Lung (tissue), 11 donors: ENCODE measurements at regions not wholly inside any gene's neighbourhood (a gene's known extent, or its start where the extent isn't known, plus 50 kb on each side); places are given as distances from the start of the nearest gene placed in this dataset.
"Not testable (repeated sequence)": the region's sequence is repeated elsewhere in the genome, so short reads cannot be mapped to it uniquely, and the experiment has no call there.

Source experiments
- ATAC-seq: fragments of 200-7000 bp; cut with Tn5 transposase; one replicate; pipeline ENCODE4 v1.9.1; 2020; ENCODE audit warnings: moderate number of reproducible peaks; ENCODE audit not compliant: insufficient read depth, low FRiP score
- DNase-seq, 3 donors: peaks; one replicate each; pipeline ENCODE4 v3.0.0-alpha.2; 2013 to 2017
- H3K27ac ChIP-seq, 2 donors: one replicate each; pipeline ENCODE4 v1.5.1; 2013; ENCODE audit warnings: mild to moderate bottlenecking in 2 of 2, moderate library complexity in 2 of 2, control low read depth in 1 of 2, inconsistent platforms in 1 of 2, low read depth in 1 of 2, low read length in 1 of 2
- H3K27me3 ChIP-seq, 3 donors: one replicate each; pipeline ENCODE4 v1.5.1; 2013; ENCODE audit warnings: low read length in 2 of 3; ENCODE audit not compliant: control insufficient read depth in 3 of 3, insufficient read depth in 3 of 3
- H3K36me3 ChIP-seq, 4 donors: one replicate each; pipeline ENCODE4 v1.5.1; 2013; ENCODE audit warnings: low read length in 4 of 4, mild to moderate bottlenecking in 1 of 4, moderate library complexity in 1 of 4; ENCODE audit not compliant: control insufficient read depth in 4 of 4, insufficient read depth in 4 of 4
- H3K4me1 ChIP-seq, 5 donors: one replicate each; pipeline ENCODE4 v1.5.1; 2013; ENCODE audit warnings: low read length in 5 of 5, mild to moderate bottlenecking in 2 of 5, moderate library complexity in 1 of 5; ENCODE audit not compliant: control insufficient read depth in 5 of 5, insufficient read depth in 5 of 5
- H3K4me3 ChIP-seq: one replicate; pipeline ENCODE4 v1.5.1; 2013; ENCODE audit warnings: mild to moderate bottlenecking, control low read depth, moderate library complexity
- H3K9ac ChIP-seq, 2 donors: one replicate each; pipeline ENCODE4 v1.5.1; 2013; ENCODE audit warnings: low read length in 2 of 2, control low read depth in 1 of 2; ENCODE audit not compliant: insufficient read depth in 1 of 2
- H3K9me3 ChIP-seq, 4 donors: one replicate each; pipeline ENCODE4 v1.5.1; 2013; ENCODE audit warnings: low read length in 3 of 4, mild to moderate bottlenecking in 1 of 4, moderate library complexity in 1 of 4; ENCODE audit not compliant: control insufficient read depth in 4 of 4, insufficient read depth in 3 of 4
- WGBS, 2 donors: extraction: QIAGEN DNeasy Blood & Tissue Kit; methylation state at CpG; one replicate each; pipeline ENCODE4 v1.1.7; 2013; 5-methylcytosine and 5-hydroxymethylcytosine counted together
- TF ChIP-seq, protein P1 (sequence below): IDR thresholded peaks from 2 replicates; pipeline ENCODE4 v1.5.1; 2012; ENCODE audit warnings: mild to moderate bottlenecking; ENCODE audit errors: control extremely low read depth, extremely low read depth
- donor health status: control.
- donor health status: control.
- donor health status: Bipolar disorder and iron deficiency.
- donor health status: healthy.
- donor health status: DM: yes; HTN: yes; CAD: no.

DNA sequence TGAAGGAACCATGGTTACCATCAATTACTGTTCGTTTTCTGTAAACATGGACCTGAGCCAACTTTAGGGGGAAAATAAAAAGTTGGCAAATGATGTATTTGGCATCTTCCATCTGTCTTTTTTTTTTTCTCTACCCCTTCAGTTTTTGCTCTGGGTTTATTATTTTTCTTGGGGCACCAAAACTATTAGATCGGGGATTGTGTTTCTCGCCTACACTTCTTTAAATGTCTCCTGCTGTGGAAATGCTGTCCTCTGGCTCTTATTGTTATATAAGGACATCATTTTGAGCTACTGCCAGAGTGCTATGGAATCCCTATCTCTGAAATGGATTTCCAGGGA, 234.0 kb upstream of the SLIT2 start:
- Histone ChIP-seq H3K9ac (no peak overlapping the region), H3K36me3 (no peaks in the 10 kb centered on the region), H3K27ac (no peak overlapping the region), H3K27me3 (no peaks in the 10 kb centered on the region), H3K9me3 (no peaks in the 10 kb centered on the region), H3K4me3 (no peak overlapping the region), H3K4me1 (peaks cover 0 to 18% (median 7%) of the 10 kb centered on the region in 5 donors)
- ATAC-seq (no peak), DNase-seq (peak in 2 of 3 donors; percentile 70 to 83)
- TF ChIP-seq, protein P1, sequence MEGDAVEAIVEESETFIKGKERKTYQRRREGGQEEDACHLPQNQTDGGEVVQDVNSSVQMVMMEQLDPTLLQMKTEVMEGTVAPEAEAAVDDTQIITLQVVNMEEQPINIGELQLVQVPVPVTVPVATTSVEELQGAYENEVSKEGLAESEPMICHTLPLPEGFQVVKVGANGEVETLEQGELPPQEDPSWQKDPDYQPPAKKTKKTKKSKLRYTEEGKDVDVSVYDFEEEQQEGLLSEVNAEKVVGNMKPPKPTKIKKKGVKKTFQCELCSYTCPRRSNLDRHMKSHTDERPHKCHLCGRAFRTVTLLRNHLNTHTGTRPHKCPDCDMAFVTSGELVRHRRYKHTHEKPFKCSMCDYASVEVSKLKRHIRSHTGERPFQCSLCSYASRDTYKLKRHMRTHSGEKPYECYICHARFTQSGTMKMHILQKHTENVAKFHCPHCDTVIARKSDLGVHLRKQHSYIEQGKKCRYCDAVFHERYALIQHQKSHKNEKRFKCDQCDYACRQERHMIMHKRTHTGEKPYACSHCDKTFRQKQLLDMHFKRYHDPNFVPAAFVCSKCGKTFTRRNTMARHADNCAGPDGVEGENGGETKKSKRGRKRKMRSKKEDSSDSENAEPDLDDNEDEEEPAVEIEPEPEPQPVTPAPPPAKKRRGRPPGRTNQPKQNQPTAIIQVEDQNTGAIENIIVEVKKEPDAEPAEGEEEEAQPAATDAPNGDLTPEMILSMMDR, result no peak
- WGBS, 2 donors, result 72 to 82% methylated on average over 3 of the region's 3 CpGs

DNA sequence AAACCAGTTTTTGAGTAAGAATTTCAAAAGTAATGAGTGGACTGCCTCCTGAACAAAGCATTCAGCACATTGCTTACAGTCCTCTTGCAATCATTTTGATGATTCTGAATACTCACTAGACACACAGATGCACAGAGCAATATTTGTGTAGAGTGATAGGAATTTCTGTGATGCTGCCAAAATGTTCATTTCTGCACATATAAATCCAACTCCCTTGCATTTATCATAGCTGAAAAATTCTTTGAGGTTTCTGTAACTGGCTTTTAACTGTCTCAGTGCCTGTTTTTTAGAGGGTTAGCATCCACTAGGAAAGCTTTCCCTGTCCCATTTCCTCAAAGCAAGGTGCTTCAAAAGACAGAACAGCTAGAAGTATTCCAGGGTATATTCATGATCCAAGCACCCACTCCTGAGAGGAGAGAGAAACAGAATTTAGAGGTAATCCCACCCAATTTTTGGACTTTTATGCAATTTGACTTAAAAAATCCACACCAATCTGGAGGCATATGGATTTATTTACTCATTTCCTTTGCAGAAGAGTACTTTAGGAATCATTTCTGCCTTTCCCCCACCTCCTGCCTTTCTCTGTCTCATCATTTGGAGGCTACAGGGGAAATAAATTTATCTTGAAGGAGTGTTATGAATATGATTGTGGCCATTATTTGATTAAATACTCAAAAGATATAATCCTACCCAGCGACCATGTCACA, 234.5 kb upstream of the SLIT2 start:
- H3K9ac ChIP-seq, result no peak overlapping the region
- no peaks in the 10 kb centered on the region for H3K36me3 ChIP-seq
- no peaks in the 10 kb centered on the region for H3K27me3 ChIP-seq
- TF ChIP-seq, protein P1, result no peak
- no peak overlapping the region for H3K27ac ChIP-seq
- 39 to 52% methylated on average over 1 of the region's 1 CpG for WGBS, 2 donors
- no peak overlapping the region for H3K4me3 ChIP-seq
- DNase-seq (peak in 2 of 3 donors; percentile 67 to 68), ATAC-seq (no peak)
- H3K4me1 ChIP-seq, result peaks cover 0 to 18% (median 7%) of the 10 kb centered on the region in 5 donors
- H3K9me3 ChIP-seq, result no peaks in the 10 kb centered on the region

DNA sequence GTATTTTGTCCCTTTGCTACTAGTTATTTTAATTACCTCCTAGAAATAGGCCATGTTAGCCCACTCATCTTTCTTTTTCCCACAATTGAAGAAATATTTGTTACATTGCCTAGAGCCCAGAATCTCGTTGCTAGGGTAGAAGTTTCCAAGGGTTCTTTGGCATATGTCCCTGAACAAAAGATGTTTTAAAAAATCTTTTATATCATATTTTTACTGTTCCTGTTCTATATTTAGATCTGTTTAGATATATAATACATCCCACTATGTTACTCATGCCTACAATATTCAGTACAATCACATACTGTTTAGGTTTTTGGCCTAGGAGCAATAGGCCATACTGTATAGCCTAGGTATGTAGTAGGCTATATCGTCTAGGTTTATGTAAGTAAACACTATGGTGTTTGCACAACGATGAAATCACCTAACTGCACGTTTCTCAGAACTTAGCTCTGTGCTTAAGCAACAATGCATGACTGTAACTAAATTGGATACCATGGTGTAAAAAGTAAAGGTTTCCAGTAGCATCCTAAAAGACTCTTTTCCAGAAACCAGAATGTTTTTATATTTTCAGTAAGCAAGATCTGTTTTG, 236.0 kb upstream of the SLIT2 start:
- no peaks in the 10 kb centered on the region for H3K9me3 ChIP-seq
- H3K36me3 ChIP-seq, result no peaks in the 10 kb centered on the region
- no peak overlapping the region for H3K27ac ChIP-seq
- peaks cover 0 to 18% (median 7%) of the 10 kb centered on the region in 5 donors for H3K4me1 ChIP-seq
- no peak for ATAC-seq
- H3K4me3 ChIP-seq, result no peak overlapping the region
- DNase-seq, result no peak
- no peaks in the 10 kb centered on the region for H3K27me3 ChIP-seq
- no peak overlapping the region for H3K9ac ChIP-seq
- TF ChIP-seq, protein P1, result no peak
- 58 to 75% methylated on average over 4 of the region's 4 CpGs for WGBS, 2 donors

DNA sequence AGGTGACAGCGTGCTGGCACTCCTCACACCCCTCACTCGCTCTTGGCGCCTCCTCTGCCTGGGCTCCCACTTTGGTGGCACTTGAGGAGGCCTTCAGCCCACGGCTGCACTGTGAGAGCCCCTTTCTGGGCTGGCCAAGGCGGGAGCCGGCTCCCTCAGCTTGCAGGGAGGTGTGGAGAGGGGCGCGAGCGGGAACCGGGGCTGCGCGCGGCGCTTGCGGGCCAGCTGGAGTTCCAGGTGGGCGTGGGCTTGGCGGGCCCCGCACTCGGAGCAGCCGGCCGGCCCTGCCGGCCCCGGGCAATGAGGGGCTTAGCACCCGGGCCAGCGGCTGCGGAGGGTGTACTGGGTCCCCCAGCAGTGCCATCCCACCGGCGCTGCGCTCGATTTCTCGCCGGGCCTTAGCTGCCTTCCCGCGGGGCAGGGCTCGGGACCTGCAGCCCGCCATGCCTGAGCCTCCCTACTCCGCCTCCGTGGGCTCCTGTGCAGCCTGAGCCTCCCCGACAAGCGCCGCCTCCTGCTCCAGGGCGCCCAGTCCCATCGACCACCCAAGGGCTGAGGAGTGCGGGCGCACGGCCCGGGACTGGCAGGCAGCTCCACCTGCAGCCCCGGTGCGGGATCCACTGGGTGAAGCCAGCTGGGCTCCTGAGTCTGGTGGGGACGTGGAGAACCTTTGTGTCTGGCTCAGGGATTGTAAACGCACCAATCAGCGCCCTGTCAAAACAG, 247.7 kb upstream of the SLIT2 start:
- ATAC-seq, H3K4me3 ChIP-seq, H3K4me1 ChIP-seq, H3K27me3 ChIP-seq, H3K36me3 ChIP-seq, H3K9ac ChIP-seq, DNase-seq, H3K9me3 ChIP-seq, H3K27ac ChIP-seq: not testable (repeated sequence)
- 84 to 86% methylated on average over 34 to 52 of the region's 52 CpGs for WGBS, 2 donors
